ENCODE measurements at regions not wholly inside any gene's neighbourhood (a gene's known extent, or its start where the extent isn't known, plus 50 kb on each side); places are given as distances from the start of the nearest gene placed in this dataset.

- H3K4me1 ChIP-seq (ENCODE audit: control insufficient read depth, extremely low read depth, insufficient read depth, low read length), result no peaks in the 10 kb centered on the region
- no peak overlapping the region for H3K9ac ChIP-seq (ENCODE audit: insufficient read depth, low read length)
- TF ChIP-seq EZH2 (IDR thresholded peaks at IDR 0.05; ENCODE audit: low read length, missing control alignments) (no peak), CTCF (conservative IDR thresholded peaks at IDR 0.05 in 1 of 2, IDR thresholded peaks at IDR 0.05 in 1 of 2; ENCODE audit: low read depth in 1 of 2, low read length in 2 of 2) (no peak)
- no peaks in the 10 kb centered on the region for H4K20me1 ChIP-seq (ENCODE audit: control insufficient read depth, extremely low read depth, insufficient read depth, low read length)
- no peak overlapping the region for H3K4me2 ChIP-seq (ENCODE audit: extremely low read depth, insufficient read depth, low read length)
- no peak overlapping the region for H3K27ac ChIP-seq (ENCODE audit: insufficient read depth, low read length)
- H3K36me3 ChIP-seq (ENCODE audit: control insufficient read depth, insufficient read depth, low read length), result no peaks in the 10 kb centered on the region
- H3K9me3 ChIP-seq (ENCODE audit: control insufficient read depth, insufficient read depth, low read depth, low read length), result no peaks in the 10 kb centered on the region
- DNase-seq (ENCODE audit: low read depth in 2 of 2), result no peak
- H2AFZ ChIP-seq (ENCODE audit: low read length), result no peak overlapping the region
- H3K27me3 ChIP-seq (ENCODE audit: control insufficient read depth, insufficient read depth, low read length), result no peaks in the 10 kb centered on the region
- no peak overlapping the region for H3K4me3 ChIP-seq (replicated peaks in 1 of 4; ENCODE audit: control extremely low read depth in 1 of 4, insufficient read depth in 1 of 4, low read depth in 3 of 4, low read length in 4 of 4)
- no peaks in the 10 kb centered on the region for H3K79me2 ChIP-seq (ENCODE audit: control insufficient read depth, insufficient read depth, low read length)
Measured at GRCh38 chr2:136664713-136665405, 100.5 kb upstream of the THSD7B start.

GRCh38 chr2:136658201-136658600, 107.1 kb upstream of the THSD7B start:
- no peak for TF ChIP-seq CTCF (conservative IDR thresholded peaks at IDR 0.05 in 1 of 2, IDR thresholded peaks at IDR 0.05 in 1 of 2; ENCODE audit: low read depth in 1 of 2, low read length in 2 of 2)
- no peak for TF ChIP-seq EZH2 (IDR thresholded peaks at IDR 0.05; ENCODE audit: low read length, missing control alignments)
- Histone ChIP-seq H3K27me3 (ENCODE audit: control insufficient read depth, insufficient read depth, low read length) (no peaks in the 10 kb centered on the region), H3K9ac (ENCODE audit: insufficient read depth, low read length) (no peak overlapping the region), H4K20me1 (ENCODE audit: control insufficient read depth, extremely low read depth, insufficient read depth, low read length) (no peaks in the 10 kb centered on the region), H3K27ac (ENCODE audit: insufficient read depth, low read length) (no peak overlapping the region), H3K4me1 (ENCODE audit: control insufficient read depth, extremely low read depth, insufficient read depth, low read length) (no peaks in the 10 kb centered on the region), H3K4me3 (replicated peaks in 1 of 4; ENCODE audit: control extremely low read depth in 1 of 4, insufficient read depth in 1 of 4, low read depth in 3 of 4, low read length in 4 of 4) (no peak overlapping the region), H3K36me3 (ENCODE audit: control insufficient read depth, insufficient read depth, low read length) (no peaks in the 10 kb centered on the region), H2AFZ (ENCODE audit: low read length) (no peak overlapping the region), H3K9me3 (ENCODE audit: control insufficient read depth, insufficient read depth, low read depth, low read length) (no peaks in the 10 kb centered on the region), H3K79me2 (ENCODE audit: control insufficient read depth, insufficient read depth, low read length) (no peaks in the 10 kb centered on the region), H3K4me2 (ENCODE audit: extremely low read depth, insufficient read depth, low read length) (no peak overlapping the region)
- DNase-seq (ENCODE audit: low read depth in 2 of 2), result no peak

GRCh38 chr2:136653861-136654260, 111.5 kb upstream of the THSD7B start:
- Histone ChIP-seq H3K4me1 (ENCODE audit: control insufficient read depth, extremely low read depth, insufficient read depth, low read length) (no peaks in the 10 kb centered on the region), H3K4me2 (ENCODE audit: extremely low read depth, insufficient read depth, low read length) (no peak overlapping the region), H3K4me3 (replicated peaks in 1 of 4; ENCODE audit: control extremely low read depth in 1 of 4, insufficient read depth in 1 of 4, low read depth in 3 of 4, low read length in 4 of 4) (no peak overlapping the region), H2AFZ (ENCODE audit: low read length) (no peak overlapping the region), H3K79me2 (ENCODE audit: control insufficient read depth, insufficient read depth, low read length) (no peaks in the 10 kb centered on the region), H3K27me3 (ENCODE audit: control insufficient read depth, insufficient read depth, low read length) (no peaks in the 10 kb centered on the region), H3K27ac (ENCODE audit: insufficient read depth, low read length) (no peak overlapping the region), H3K9me3 (ENCODE audit: control insufficient read depth, insufficient read depth, low read depth, low read length) (no peaks in the 10 kb centered on the region), H4K20me1 (ENCODE audit: control insufficient read depth, extremely low read depth, insufficient read depth, low read length) (no peaks in the 10 kb centered on the region), H3K36me3 (ENCODE audit: control insufficient read depth, insufficient read depth, low read length) (no peaks in the 10 kb centered on the region), H3K9ac (ENCODE audit: insufficient read depth, low read length) (no peak overlapping the region)
- TF ChIP-seq EZH2 (IDR thresholded peaks at IDR 0.05; ENCODE audit: low read length, missing control alignments), result no peak
- DNase-seq (ENCODE audit: low read depth in 2 of 2), result no peak
